Memory B cell (primary cell): ENCODE measurements at regions not wholly inside any gene's neighbourhood (a gene's known extent, or its start where the extent isn't known, plus 50 kb on each side); places are given as distances from the start of the nearest gene placed in this dataset.

ENCODE experiments used
- ATAC-seq: fragments of 150-1000 bp; cut with Tn5 transposase; 2 replicates; pipeline ENCODE4 v1.10.0; 2021; ENCODE audit warnings: low read depth, mild to moderate bottlenecking, moderate library complexity
- DNase-seq, 2 donors: peaks; one replicate each; pipeline ENCODE4 v3.0.0; 2022; ENCODE audit warnings: low spot score in 2 of 2
- H3K27ac Mint-ChIP-seq: one replicate; pipeline ENCODE4 v1.8.0; 2022; ENCODE audit warnings: mild to moderate bottlenecking, moderate library complexity, mixed read lengths
- H3K27me3 Mint-ChIP-seq: one replicate; pipeline ENCODE4 v1.8.0; 2022; ENCODE audit warnings: mixed read lengths
- H3K36me3 Mint-ChIP-seq: one replicate; pipeline ENCODE4 v1.8.0; 2022; ENCODE audit warnings: mild to moderate bottlenecking, mixed read lengths
- H3K4me1 Mint-ChIP-seq: one replicate; pipeline ENCODE4 v1.8.0; 2022; ENCODE audit warnings: mixed read lengths
- H3K4me3 Mint-ChIP-seq: one replicate; pipeline ENCODE4 v1.8.0; 2022; ENCODE audit warnings: mild to moderate bottlenecking, moderate library complexity, mixed read lengths
- H3K9me3 Mint-ChIP-seq: one replicate; pipeline ENCODE4 v1.8.0; 2022; ENCODE audit warnings: mixed read lengths

DNA sequence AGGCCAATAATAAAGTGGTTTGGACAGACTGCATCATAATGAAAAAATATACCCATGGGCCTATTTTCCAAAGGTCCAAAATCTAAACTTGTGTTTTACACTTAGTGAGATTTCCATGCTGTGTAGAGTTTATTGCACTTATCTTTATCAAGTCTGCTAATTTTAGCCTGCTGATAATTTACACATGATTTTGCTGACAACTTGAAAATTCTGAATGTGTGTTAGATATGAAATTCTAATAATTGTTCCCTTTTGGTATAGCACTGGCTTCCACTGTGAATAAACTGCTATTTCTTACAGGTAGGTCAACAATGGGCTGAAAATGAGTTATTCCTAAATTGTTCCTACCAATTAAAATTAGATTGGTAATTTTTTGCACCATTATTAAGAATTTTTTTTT, 589.1 kb upstream of the ANO3 start:
- no peak for ATAC-seq
- Mint-ChIP-seq H3K36me3 (no peaks in the 10 kb centered on the region), H3K9me3 (peaks cover 2% of the 10 kb centered on the region), H3K4me1 (no peaks in the 10 kb centered on the region), H3K27ac (no peak overlapping the region), H3K27me3 (no peaks in the 10 kb centered on the region), H3K4me3 (no peak overlapping the region)
- DNase-seq: no peak

DNA sequence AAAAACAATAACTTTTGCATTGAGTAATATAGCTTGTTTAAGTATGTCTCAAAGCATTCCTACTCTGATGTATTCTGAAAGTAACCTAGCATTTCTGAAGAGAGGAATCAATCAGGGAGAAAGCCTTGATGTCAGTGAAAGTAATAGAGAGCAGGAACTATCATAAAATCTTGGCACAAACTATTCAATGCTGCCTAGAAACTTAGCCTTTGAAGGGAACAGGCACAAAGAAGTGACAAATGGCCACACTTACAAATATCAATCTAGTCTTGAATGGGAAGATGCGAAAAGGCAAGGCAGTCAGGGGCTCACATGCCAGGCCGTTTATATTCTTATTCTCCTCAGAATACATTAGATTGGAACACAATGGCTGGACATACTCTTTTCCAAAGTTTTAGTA, 576.5 kb upstream of the ANO3 start:
- H3K27ac Mint-ChIP-seq: no peak overlapping the region

DNA sequence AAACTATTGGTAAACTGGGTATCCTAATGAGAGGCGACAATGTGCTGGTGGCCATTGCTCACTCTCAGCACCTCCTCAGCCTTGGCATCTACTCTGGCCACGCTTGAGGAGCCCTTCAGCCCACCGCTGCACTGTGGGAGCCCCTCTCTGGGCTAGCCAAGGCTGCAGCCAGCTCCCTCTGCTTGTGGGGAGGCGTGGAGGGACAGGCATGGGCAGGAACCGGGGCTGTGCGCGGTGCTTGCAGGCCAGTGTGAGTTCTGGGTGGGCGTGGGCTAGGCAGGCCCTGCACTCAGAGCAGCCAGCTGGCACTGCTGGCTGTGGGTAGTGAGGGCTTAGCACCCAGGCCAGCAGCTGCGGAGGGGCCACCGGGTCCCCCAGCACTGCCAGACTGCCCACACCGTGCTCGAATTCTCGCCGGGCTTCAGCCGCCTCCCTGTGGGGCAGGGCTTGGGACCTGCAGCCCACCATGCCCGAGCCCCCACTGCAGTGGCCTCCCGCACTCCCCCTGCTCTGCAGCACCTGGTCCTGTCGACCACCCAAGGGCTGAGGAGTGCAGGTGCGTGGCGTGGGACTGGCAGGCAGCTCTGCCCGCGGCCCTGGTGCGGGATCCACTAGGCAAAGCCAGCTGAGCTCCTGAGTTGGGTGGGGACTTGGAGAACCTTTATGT, 575.9 kb upstream of the ANO3 start:
- Mint-ChIP-seq H3K36me3 (no peaks in the 10 kb centered on the region), H3K27ac (no peak overlapping the region), H3K4me3 (no peak overlapping the region), H3K4me1 (no peaks in the 10 kb centered on the region), H3K9me3 (peaks cover 7% of the 10 kb centered on the region), H3K27me3 (no peaks in the 10 kb centered on the region)
- no peak for ATAC-seq
- no peak for DNase-seq

More for the DNA sequence above, 576.5 kb upstream of the ANO3 start:
- Mint-ChIP-seq H3K9me3 (peaks cover 5% of the 10 kb centered on the region), H3K27me3 (no peaks in the 10 kb centered on the region), H3K36me3 (no peaks in the 10 kb centered on the region), H3K4me3 (no peak overlapping the region), H3K4me1 (no peaks in the 10 kb centered on the region)
- ATAC-seq (no peak), DNase-seq (no peak)

DNA sequence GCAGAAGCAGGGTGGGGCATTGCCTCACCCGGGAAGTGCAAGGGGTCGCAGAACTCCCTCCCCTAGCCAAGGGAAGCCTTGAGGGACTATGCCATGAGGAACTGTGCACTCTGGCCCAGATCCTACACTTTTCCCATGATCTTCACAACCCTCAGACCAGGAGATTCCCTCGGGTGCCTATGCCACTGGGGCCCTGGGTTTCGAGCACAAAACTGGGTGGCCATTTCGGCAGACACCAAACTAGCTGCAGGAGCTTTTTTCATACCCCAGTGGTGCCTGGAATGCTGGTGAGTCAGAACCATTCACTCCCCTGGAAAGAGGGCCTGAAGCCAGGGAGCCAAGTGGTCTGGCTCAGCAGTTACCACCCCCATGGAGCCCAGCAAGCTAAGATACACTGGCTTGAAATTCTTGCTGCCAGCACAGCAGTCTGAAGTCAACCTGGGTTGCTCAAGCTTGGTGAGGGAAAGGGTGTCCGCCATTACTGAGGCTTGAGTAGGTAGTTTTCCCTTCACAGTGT, 573.7 kb upstream of the ANO3 start:
- ATAC-seq: no peak
- no peak overlapping the region for H3K4me3 Mint-ChIP-seq
- H3K9me3 Mint-ChIP-seq: peaks cover 11% of the 10 kb centered on the region
- H3K27ac Mint-ChIP-seq: no peak overlapping the region
- H3K4me1 Mint-ChIP-seq: no peaks in the 10 kb centered on the region
- DNase-seq: no peak
- no peaks in the 10 kb centered on the region for H3K36me3 Mint-ChIP-seq
- H3K27me3 Mint-ChIP-seq: no peaks in the 10 kb centered on the region

DNA sequence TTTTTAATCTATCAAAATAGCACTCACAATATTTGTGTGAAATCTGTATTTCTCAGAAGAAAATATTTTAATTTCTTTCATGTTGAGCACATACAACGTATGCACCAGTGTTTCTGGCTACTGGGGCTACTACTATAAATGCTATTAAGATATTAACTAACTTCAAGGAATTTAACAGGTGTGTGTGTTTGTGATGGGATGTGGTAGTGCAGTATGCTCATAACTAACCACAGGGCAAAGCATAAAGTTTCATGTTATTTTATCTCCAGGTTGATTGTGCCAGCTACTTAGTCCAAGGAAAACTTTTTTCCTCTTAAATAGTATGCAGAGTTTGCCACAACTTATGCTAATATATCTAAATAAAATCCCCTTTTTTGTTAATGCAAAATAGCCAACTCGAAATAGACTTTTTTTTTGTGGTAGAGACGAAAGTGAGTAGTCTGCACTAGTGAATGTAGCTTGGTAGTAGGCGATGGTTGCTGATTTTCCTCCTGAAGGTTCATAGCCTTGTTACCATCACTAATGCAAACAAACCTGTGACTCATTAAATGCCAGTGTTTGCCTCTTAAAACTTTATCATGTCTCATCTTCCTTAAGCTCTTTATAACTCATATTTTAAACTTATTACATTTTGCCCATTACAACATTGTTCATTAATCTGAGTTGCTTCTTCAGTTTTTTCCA, 565.5 kb upstream of the ANO3 start:
- H3K27ac Mint-ChIP-seq: no peak overlapping the region
- peaks cover 3% of the 10 kb centered on the region for H3K9me3 Mint-ChIP-seq
- H3K36me3 Mint-ChIP-seq: no peaks in the 10 kb centered on the region
- no peaks in the 10 kb centered on the region for H3K27me3 Mint-ChIP-seq
- H3K4me1 Mint-ChIP-seq: no peaks in the 10 kb centered on the region
- ATAC-seq (no peak), DNase-seq (no peak)
- no peak overlapping the region for H3K4me3 Mint-ChIP-seq

DNA sequence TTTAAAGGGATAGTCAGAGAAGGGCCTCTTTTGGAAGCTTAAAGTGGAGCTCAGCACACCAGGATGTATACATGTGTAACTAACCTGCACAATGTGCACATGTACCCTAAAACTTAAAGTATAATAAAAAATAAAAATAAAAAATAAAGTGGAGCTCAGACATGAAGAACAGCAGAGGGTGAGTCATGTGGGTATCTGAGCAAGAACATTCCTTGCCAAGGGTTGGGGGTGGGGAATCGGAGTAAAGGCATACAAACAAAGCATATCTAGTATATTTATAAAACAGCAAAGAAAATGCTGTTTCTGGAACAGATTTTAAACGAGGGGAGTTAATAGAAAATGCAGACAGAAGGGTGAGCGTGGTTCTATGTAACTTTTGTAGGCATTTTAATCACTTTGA, 562.6 kb upstream of the ANO3 start:
- peaks cover 2% of the 10 kb centered on the region for H3K9me3 Mint-ChIP-seq
- H3K4me1 Mint-ChIP-seq: no peaks in the 10 kb centered on the region

DNA sequence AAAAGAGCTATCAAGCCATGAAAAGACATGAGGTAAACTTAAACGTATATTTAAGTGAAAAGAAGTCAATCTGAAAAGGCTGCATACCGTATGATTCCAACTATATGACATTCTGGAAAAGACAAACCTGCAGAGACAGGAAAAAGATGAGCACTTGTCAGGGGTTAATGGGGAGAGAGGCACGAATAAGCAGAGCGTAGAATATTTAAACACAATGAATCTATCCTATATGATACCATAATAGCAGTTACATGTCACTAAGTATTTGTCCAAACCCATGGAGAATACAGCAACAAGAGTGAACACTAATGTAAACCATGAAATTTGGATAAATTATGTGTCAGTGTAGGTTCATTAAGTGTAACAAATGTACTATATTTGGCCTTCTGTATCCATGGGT, 560.3 kb upstream of the ANO3 start:
- H3K27me3 Mint-ChIP-seq: no peaks in the 10 kb centered on the region
- no peak for ATAC-seq
- no peak overlapping the region for H3K27ac Mint-ChIP-seq
- H3K9me3 Mint-ChIP-seq: peaks cover 2% of the 10 kb centered on the region
- H3K36me3 Mint-ChIP-seq: no peaks in the 10 kb centered on the region
- H3K4me1 Mint-ChIP-seq: no peaks in the 10 kb centered on the region
- H3K4me3 Mint-ChIP-seq: no peak overlapping the region
- no peak for DNase-seq

More for the DNA sequence above, 562.6 kb upstream of the ANO3 start:
- H3K4me3 Mint-ChIP-seq: no peak overlapping the region
- H3K36me3 Mint-ChIP-seq: no peaks in the 10 kb centered on the region
- no peaks in the 10 kb centered on the region for H3K27me3 Mint-ChIP-seq
- ATAC-seq: no peak
- no peak overlapping the region for H3K27ac Mint-ChIP-seq
- no peak for DNase-seq

DNA sequence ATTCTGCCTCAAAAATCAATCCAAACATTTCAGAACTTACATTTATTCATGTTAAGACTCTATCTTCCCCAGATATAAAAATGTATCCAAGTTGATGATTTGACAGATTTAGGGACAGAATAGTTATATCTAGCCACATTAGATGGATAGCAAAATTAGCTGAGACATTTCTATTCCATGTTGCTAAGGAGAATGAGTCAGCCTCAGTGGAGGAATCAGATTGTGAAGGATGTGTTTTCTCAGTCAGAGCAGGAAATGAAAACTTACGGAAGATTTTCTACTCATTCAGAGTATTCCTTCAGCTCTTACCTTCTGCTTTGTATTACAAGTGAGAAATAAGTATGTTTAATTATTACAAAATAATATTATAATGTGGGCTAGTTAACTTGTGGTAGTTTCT, 556.3 kb upstream of the ANO3 start:
- peaks cover 2% of the 10 kb centered on the region for H3K9me3 Mint-ChIP-seq
- DNase-seq: no peak

DNA sequence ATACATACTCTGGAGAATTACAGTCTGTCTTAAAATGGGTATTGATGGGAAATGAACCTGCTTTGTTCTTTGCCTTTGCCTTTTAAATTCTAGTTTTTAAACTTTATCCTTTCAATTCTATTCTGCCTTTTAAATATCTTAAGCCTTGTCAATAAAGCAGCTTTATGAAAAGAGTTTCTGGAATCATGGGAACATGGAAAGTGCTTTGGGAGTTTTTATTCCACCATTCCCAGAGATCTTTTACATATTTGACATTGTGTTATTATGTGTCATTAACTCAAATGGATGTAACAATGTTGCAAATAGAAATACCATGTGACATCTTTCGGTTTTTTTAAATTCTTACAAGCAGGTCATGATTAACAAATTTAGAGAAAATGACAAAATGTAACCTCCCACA, 555.7 kb upstream of the ANO3 start:
- Mint-ChIP-seq H3K4me1 (no peaks in the 10 kb centered on the region), H3K9me3 (no peaks in the 10 kb centered on the region), H3K27ac (no peak overlapping the region), H3K36me3 (no peaks in the 10 kb centered on the region), H3K27me3 (no peaks in the 10 kb centered on the region), H3K4me3 (no peak overlapping the region)
- ATAC-seq: no peak
- no peak for DNase-seq

More for the DNA sequence above, 556.3 kb upstream of the ANO3 start:
- no peak for ATAC-seq
- no peaks in the 10 kb centered on the region for H3K27me3 Mint-ChIP-seq
- H3K27ac Mint-ChIP-seq: no peak overlapping the region
- H3K36me3 Mint-ChIP-seq: no peaks in the 10 kb centered on the region
- H3K4me3 Mint-ChIP-seq: no peak overlapping the region
- H3K4me1 Mint-ChIP-seq: no peaks in the 10 kb centered on the region

DNA sequence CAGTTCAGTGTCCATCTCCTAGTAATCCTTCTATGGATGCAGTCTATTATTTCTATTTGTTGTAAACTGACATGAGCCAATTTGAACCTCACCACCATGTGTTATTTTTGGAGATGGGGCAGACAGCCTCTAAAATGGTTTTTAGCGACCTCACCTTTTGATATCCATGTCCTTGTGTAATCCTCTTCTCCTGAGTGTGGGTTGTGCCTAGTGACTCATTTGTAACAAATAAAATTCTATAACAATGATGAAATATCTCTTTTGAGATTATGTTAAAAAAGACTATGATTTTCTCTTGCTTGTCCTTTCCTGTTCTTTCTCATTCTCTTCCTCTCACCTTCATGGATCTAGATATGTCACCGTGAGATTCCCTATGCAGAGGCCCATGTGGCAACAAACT, 554.6 kb upstream of the ANO3 start:
- H3K36me3 Mint-ChIP-seq: no peaks in the 10 kb centered on the region
- no peaks in the 10 kb centered on the region for H3K9me3 Mint-ChIP-seq
- DNase-seq (no peak), ATAC-seq (no peak)
- no peak overlapping the region for H3K4me3 Mint-ChIP-seq
- no peaks in the 10 kb centered on the region for H3K27me3 Mint-ChIP-seq
- H3K27ac Mint-ChIP-seq: no peak overlapping the region
- no peaks in the 10 kb centered on the region for H3K4me1 Mint-ChIP-seq

DNA sequence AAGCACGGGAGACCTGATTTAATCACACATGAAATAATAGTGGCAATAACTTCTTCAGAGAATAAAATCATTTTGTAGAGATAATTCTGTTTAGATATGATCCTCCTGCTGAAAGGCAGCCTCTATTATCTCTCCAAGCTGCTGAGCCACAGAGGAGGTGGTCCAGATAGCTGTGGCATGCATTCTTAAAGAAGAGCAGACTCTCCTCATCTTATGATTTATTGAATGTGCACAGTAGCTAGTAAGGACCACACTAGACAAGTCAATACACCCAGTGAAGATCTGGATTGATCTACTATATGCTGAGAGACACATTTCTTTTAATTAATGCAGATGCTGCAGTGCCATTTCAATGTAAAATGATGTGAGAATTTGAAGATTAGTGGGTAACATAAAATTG, 552.9 kb upstream of the ANO3 start:
- Mint-ChIP-seq H3K9me3 (peaks cover 2% of the 10 kb centered on the region), H3K4me3 (no peak overlapping the region), H3K27me3 (no peaks in the 10 kb centered on the region), H3K4me1 (no peaks in the 10 kb centered on the region), H3K36me3 (no peaks in the 10 kb centered on the region), H3K27ac (no peak overlapping the region)
- ATAC-seq (no peak), DNase-seq (no peak)

DNA sequence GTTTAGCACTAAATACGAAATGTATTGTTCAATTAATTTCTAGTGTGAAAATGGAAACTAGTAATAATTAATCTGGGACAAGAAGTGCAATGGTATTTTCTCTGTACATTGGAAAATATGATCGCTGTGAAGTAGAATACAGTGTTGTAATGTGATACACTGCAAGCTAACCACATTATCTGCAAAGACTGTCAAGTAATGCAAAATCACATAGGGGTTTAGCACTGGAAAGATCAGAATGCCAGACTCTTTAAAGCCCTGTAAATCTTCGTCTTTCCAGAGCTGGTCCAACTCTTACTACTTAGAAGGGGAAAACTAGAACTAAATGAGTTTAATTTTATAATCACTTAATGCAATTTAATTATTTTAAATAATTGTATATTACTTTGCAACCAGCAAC, 544.5 kb upstream of the ANO3 start:
- ATAC-seq (no peak), DNase-seq (no peak)
- Mint-ChIP-seq H3K27me3 (no peaks in the 10 kb centered on the region), H3K36me3 (no peaks in the 10 kb centered on the region), H3K9me3 (peaks cover 2% of the 10 kb centered on the region), H3K4me1 (no peaks in the 10 kb centered on the region), H3K4me3 (no peak overlapping the region), H3K27ac (no peak overlapping the region)

DNA sequence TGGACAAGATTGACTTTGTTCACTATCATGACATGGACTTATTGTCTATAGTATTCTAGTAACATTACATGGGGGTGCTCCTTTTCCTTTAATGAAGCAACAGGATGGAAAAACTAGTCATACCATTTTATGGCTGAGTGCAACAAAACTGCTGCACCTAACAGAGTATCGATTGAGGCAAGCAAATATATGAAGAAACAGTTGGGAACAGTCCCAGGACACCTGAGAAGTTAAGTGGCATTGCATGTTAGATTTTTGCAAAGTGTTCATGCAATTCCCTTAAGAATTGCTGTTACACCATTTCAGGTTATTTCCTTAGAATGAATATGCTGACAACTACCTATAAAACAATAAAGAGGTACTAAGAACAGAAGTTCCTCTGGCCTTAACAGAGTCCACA, 541.5 kb upstream of the ANO3 start:
- Mint-ChIP-seq H3K9me3 (no peaks in the 10 kb centered on the region), H3K4me3 (no peak overlapping the region)
- ATAC-seq: no peak

DNA sequence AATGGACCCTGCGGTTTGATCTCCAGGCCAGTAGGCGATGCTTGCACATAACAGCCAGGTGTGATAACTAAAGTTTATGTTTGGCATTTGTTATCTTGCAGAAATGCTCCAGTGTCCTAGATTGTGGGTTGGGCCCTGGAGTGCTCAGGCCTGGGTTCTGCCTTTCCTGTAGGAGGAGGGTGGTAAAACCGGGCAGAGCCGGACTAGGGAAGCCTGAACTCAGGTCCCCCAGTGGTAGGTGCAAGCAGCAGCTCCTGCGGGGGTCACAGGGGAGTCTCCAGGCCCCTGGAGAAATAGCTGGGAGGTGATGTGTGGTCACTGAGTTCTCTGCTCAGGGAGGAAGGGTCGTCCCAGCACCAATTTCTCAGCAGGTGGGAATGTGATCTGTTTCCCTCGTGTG, 538.3 kb upstream of the ANO3 start:
- ATAC-seq (no peak), DNase-seq (no peak)
- H3K36me3 Mint-ChIP-seq: no peaks in the 10 kb centered on the region
- no peaks in the 10 kb centered on the region for H3K9me3 Mint-ChIP-seq
- H3K27ac Mint-ChIP-seq: no peak overlapping the region
- H3K27me3 Mint-ChIP-seq: no peaks in the 10 kb centered on the region
- no peaks in the 10 kb centered on the region for H3K4me1 Mint-ChIP-seq
- no peak overlapping the region for H3K4me3 Mint-ChIP-seq

More for the DNA sequence above, 541.5 kb upstream of the ANO3 start:
- H3K27ac Mint-ChIP-seq: no peak overlapping the region
- DNase-seq: no peak
- H3K27me3 Mint-ChIP-seq: no peaks in the 10 kb centered on the region
- H3K4me1 Mint-ChIP-seq: no peaks in the 10 kb centered on the region
- no peaks in the 10 kb centered on the region for H3K36me3 Mint-ChIP-seq

DNA sequence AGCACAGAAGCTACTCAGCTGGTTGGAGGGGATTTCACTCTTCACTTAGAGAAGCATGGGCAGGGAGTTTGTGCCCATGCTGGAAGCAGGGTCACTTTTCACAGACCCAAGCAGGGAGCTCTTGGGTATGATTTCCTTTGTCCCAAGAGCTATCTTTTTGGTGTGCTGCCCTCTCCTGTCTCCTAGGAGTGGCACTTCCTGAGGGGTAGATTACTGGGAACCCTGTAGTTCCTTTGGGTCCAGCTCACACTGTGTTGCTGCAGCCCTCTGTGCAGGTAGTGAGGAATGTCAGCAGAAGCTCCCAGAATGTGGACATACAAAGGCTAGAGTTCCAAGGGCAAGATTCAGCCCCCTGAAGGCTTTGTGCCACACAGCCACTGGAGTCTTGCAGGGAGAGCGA, 537.1 kb upstream of the ANO3 start:
- Mint-ChIP-seq H3K4me3 (no peak overlapping the region), H3K9me3 (no peaks in the 10 kb centered on the region), H3K27ac (no peak overlapping the region), H3K27me3 (no peaks in the 10 kb centered on the region), H3K36me3 (no peaks in the 10 kb centered on the region), H3K4me1 (no peaks in the 10 kb centered on the region)
- no peak for ATAC-seq
- no peak for DNase-seq
